Heart right ventricle (tissue), 16 donors: ENCODE measurements at regions not wholly inside any gene's neighbourhood (a gene's known extent, or its start where the extent isn't known, plus 50 kb on each side); places are given as distances from the start of the nearest gene placed in this dataset.

Experiments
- ATAC-seq, 8 donors: fragments of 200-7000 bp; cut with Tn5 transposase; one replicate each; pipeline ENCODE4 v1.9.1; 2020; ENCODE audit warnings: mild to moderate bottlenecking in 8 of 8, moderate library complexity in 8 of 8, moderate number of reproducible peaks in 1 of 8
- DNase-seq, 2 donors: peaks; one replicate each; pipeline ENCODE4 v3.0.0-alpha.2; 2020
- H3K27ac ChIP-seq, 10 donors: fragments of 200-600 bp; sonication (generic) in 2 of 10; one replicate each; pipeline versions ENCODE4 v1.5.0 to v1.8.0; 2020 to 2022; ENCODE audit warnings: mild to moderate bottlenecking in 3 of 10
- H3K27me3 ChIP-seq, 7 donors: fragments of 200-600 bp; one replicate each; pipeline ENCODE4 v1.8.0; 2021 to 2022; ENCODE audit warnings: mild to moderate bottlenecking in 2 of 7
- H3K36me3 ChIP-seq, 9 donors: fragments of 200-600 bp; sonication (generic) in 1 of 9; one replicate each; pipeline versions ENCODE4 v1.5.0 to v1.8.0; 2020 to 2022; ENCODE audit warnings: mild to moderate bottlenecking in 2 of 9
- H3K4me1 ChIP-seq, 9 donors: fragments of 200-600 bp; sonication (generic) in 1 of 9; one replicate each; pipeline versions ENCODE4 v1.5.0 to v1.8.0; 2020 to 2022; ENCODE audit warnings: mild to moderate bottlenecking in 4 of 9
- H3K4me3 ChIP-seq, 10 donors: fragments of 200-600 bp; sonication (generic) in 2 of 10; one replicate each; pipeline versions ENCODE4 v1.5.0 to v1.8.0; 2020 to 2022; ENCODE audit warnings: mild to moderate bottlenecking in 7 of 10, moderate library complexity in 2 of 10
- H3K9me3 ChIP-seq, 11 donors: fragments of 200-600 bp in 10 of 11; sonication (generic) in 2 of 11; one replicate each; pipeline versions ENCODE4 v1.5.0 to v1.8.0; 2013 to 2022; ENCODE audit warnings: mild to moderate bottlenecking in 2 of 11, control low read depth in 1 of 11, moderate library complexity in 1 of 11
- CTCF ChIP-seq, 9 donors: fragments of 200-600 bp; sonication (generic) in 2 of 9; IDR thresholded peaks; one replicate each; pipeline versions ENCODE4 v1.5.0 to v1.8.0; 2021 to 2022; ENCODE audit warnings: antibody characterized with exemption in 9 of 9, mild to moderate bottlenecking in 5 of 9, moderate library complexity in 1 of 9
- WGBS, 2 donors: extraction: QIAGEN DNeasy Blood & Tissue Kit; methylation state at CpG; one replicate each; pipeline ENCODE4 v1.1.7; 2013; ENCODE audit warnings: inconsistent platforms in 1 of 2; 5-methylcytosine and 5-hydroxymethylcytosine counted together
- intact Hi-C, 10 donors: fragments of 100-400 bp; cut with DNase I; formaldehyde crosslinking; loops; one replicate each; pipeline versions ENCODE4 v1.11.1 to v1.14.2; 2022
- donor health status: Arrhythmogenic right ventricular cardiomyopathy.
- donor health status: ischemic (EF 13 %, LVEDD 7.1; RV severe dilation, severe dysfunction).
- donor health status: healthy with polysubstance abuse.
- donor health status: DM: no; HTN: yes; CAD: no.
- donor health status: DM: no; HTN: no; CAD: no.
- donor health status: ischemic (EF 25% LVEDD 6.9; RV normal size, moderate dysfunction).
- donor health status: ischemic (EF 25% LVEDD 5.7; RV mildly dilated, moderate dysfunction).
- donor health status: healthy.
- donor health status: DM: yes; HTN: yes; CAD: no.
- donor health status: Ischemic cardiomyopathy.
- donor health status: ischemic (EF 35%, LVEDD 5.7; RV mildly dilated, moderate dysfunction).
- donor health status: nonischemic (EF 11% LVEDD 7.7; RV severe dilation, severe dysfunction).
- donor health status: DM: yes; HTN: yes; CAD: no.
- donor health status: PGD.
- donor health status: ischemic (EF 29% LVEDD 5.4; RV normal size, mild dysfunction).
- donor health status: nonischemic (EF 23%, LVEDD 6.1; RV moderate dilation, normal function).

GRCh38 chr5:31075981-31076380 is 117.5 kb upstream of the CDH6 start:
- Histone ChIP-seq H3K36me3 (no peaks in the 10 kb centered on the region), H3K4me3 (no peak overlapping the region), H3K27me3 (no peaks in the 10 kb centered on the region), H3K27ac (no peak overlapping the region), H3K9me3 (peaks cover 0 to 5% (median 0%) of the 10 kb centered on the region in 11 donors), H3K4me1 (peaks cover 0 to 7% (median 0%) of the 10 kb centered on the region in 9 donors)
- ATAC-seq (no peak), DNase-seq (no peak)
- 70 to 84% methylated on average over 6 of the region's 6 CpGs for WGBS, 2 donors
- no peak for TF ChIP-seq CTCF (IDR thresholded peaks at IDR 0.05)
- intact Hi-C loops: no loop called here

- Histone ChIP-seq H3K27me3 (no peaks in the 10 kb centered on the region), H3K4me3 (no peak overlapping the region), H3K9me3 (no peaks in the 10 kb centered on the region), H3K36me3 (no peaks in the 10 kb centered on the region), H3K27ac (no peak overlapping the region), H3K4me1 (no peaks in the 10 kb centered on the region)
- no peak for ATAC-seq
- WGBS, 2 donors: 81 to 88% methylated on average over 1 of the region's 1 CpG
- DNase-seq: no peak
- intact Hi-C loops: no loop called here
- TF ChIP-seq CTCF (IDR thresholded peaks at IDR 0.05): no peak
These were observed 125.2 kb upstream of the CDH6 start for GRCh38 chr5:31068287-31068686.

GRCh38 chr5:31066655-31067328 is 126.7 kb upstream of the CDH6 start:
- intact Hi-C loops: no loop called here
- Histone ChIP-seq H3K4me1 (no peaks in the 10 kb centered on the region), H3K36me3 (no peaks in the 10 kb centered on the region), H3K27ac (no peak overlapping the region), H3K27me3 (no peaks in the 10 kb centered on the region), H3K9me3 (no peaks in the 10 kb centered on the region), H3K4me3 (no peak overlapping the region)
- TF ChIP-seq CTCF (IDR thresholded peaks at IDR 0.05): no peak
- WGBS, 2 donors: 49 to 61% methylated on average over 5 of the region's 5 CpGs
- DNase-seq (no peak), ATAC-seq (no peak)

GRCh38 chr5:31064215-31064614 is 129.3 kb upstream of the CDH6 start:
- DNase-seq: no peak
- H3K4me1 ChIP-seq: no peaks in the 10 kb centered on the region
- intact Hi-C loops: no loop called here
- H3K27me3 ChIP-seq: no peaks in the 10 kb centered on the region
- ATAC-seq: no peak
- H3K27ac ChIP-seq: no peak overlapping the region
- 73 to 76% methylated on average over 3 of the region's 3 CpGs for WGBS, 2 donors
- no peak for TF ChIP-seq CTCF (IDR thresholded peaks at IDR 0.05)
- H3K4me3 ChIP-seq: no peak overlapping the region
- H3K9me3 ChIP-seq: no peaks in the 10 kb centered on the region
- H3K36me3 ChIP-seq: no peaks in the 10 kb centered on the region
